ENCODE measurements at regions not wholly inside any gene's neighbourhood (a gene's known extent, or its start where the extent isn't known, plus 50 kb on each side); places are given as distances from the start of the nearest gene placed in this dataset.

- Histone ChIP-seq H3K4me2 (no peak overlapping the region), H3K9me2 (ENCODE audit: insufficient read depth) (no peaks in the 10 kb centered on the region), H3K79me2 (replicated peaks; ENCODE audit: insufficient read depth) (no peaks in the 10 kb centered on the region), H2AFZ (no peak overlapping the region), H3F3A (replicated peaks; ENCODE audit: low read depth) (no peaks in the 10 kb centered on the region), H3K27me3 (ENCODE audit: insufficient read depth) (no peaks in the 10 kb centered on the region), H3K4me1 (ENCODE audit: insufficient read depth) (peaks cover 6% of the 10 kb centered on the region; the same call in 1 of the 2 replicates), H4K20me1 (replicated peaks; ENCODE audit: insufficient read depth) (no peaks in the 10 kb centered on the region), H3K27ac (ENCODE audit: low read depth) (no peak overlapping the region), H3K36me3 (ENCODE audit: insufficient read depth) (no peaks in the 10 kb centered on the region), H3K4me3 (no peak overlapping the region)
- DNase-seq (ENCODE audit: low spot score), result no peak
- peaks cover 10% of the 10 kb centered on the region for H3K27me3 Mint-ChIP-seq (ENCODE audit: insufficient read depth, low read depth, poor library complexity)
- no peaks in the 10 kb centered on the region; the same call in 2 of the 3 replicates for H3K36me3 Mint-ChIP-seq (ENCODE audit: low read depth)
- peaks cover 7% of the 10 kb centered on the region; the same call in 2 of the 3 replicates for H3K4me1 Mint-ChIP-seq
- no peak overlapping the region for H3K4me3 Mint-ChIP-seq
- no peak for ATAC-seq
- H3K27ac Mint-ChIP-seq, result no peak overlapping the region
- no peaks in the 10 kb centered on the region; the same call in 2 of the 3 replicates for H3K9me3 Mint-ChIP-seq
- TF ChIP-seq CREB1 (CRISPR knock-in tag; IDR thresholded peaks at IDR 0.05; ENCODE audit: low read depth) (no peak), STAT1 (IDR thresholded peaks at IDR 0.05; ENCODE audit: unreplicated experiment) (no peak), EZH2 (IDR thresholded peaks at IDR 0.05; ENCODE audit: low read depth, unreplicated experiment) (no peak), ZNF114 (CRISPR knock-in tag; IDR thresholded peaks at IDR 0.05) (no peak), REST (IDR thresholded peaks at IDR 0.05; ENCODE audit: unreplicated experiment) (no peak), NANOG (IDR thresholded peaks at IDR 0.05; ENCODE audit: borderline replicate concordance) (no peak), EZH2phosphoT487 (IDR thresholded peaks at IDR 0.05; ENCODE audit: unreplicated experiment) (no peak), ZNF462 (CRISPR knock-in tag; IDR thresholded peaks at IDR 0.05) (no peak), POLR2AphosphoS5 (IDR thresholded peaks at IDR 0.05; ENCODE audit: low read depth) (no peak), ZNF331 (CRISPR knock-in tag; IDR thresholded peaks at IDR 0.05; ENCODE audit: low read depth) (no peak), ETS1 (IDR thresholded peaks at IDR 0.05) (no peak), JUNB (IDR thresholded peaks at IDR 0.05; ENCODE audit: unreplicated experiment) (no peak), CTCF (conservative IDR thresholded peaks at IDR 0.05; ENCODE audit: low read depth in 2 of 2) (no peak)
Observed at GRCh38 chr9:95613670-95614069, 96.9 kb upstream of the PTCH1 start.

Data from GM23338 (cell line).